ENCODE measurements at regions not wholly inside any gene's neighbourhood (a gene's known extent, or its start where the extent isn't known, plus 50 kb on each side); places are given as distances from the start of the nearest gene placed in this dataset.
"Not testable (repeated sequence)": the region's sequence is repeated elsewhere in the genome, so short reads cannot be mapped to it uniquely, and the experiment has no call there.

DNA sequence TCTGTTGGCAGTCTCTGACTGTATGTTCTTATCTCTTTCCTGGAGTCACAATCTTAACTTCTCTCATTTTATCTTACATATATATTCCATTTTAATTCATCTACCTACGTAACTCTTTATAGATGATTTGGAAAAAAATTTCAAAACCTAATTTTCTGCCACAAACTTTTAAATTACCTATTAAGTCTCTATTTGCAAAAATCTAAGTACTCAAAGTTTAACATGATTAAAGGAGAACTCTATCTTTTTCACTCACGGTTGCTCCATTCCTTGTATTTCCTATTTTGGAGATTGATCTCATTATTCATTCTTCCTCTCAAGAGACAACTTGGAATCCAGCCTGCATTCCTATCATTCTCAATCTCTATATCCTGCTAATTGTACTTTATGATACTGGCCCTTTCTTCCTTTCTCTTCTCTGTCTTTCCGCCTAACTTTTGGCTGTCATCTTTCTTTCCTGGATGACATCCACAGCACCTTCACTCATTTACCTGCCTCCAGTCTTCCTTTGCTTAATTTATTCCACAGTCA is 1071.1 kb upstream of the CITED2 start:
- Mint-ChIP-seq H3K4me3 (no peak overlapping the region), H3K27ac (no peak overlapping the region), H3K36me3 (no peaks in the 10 kb centered on the region), H3K27me3 (no peaks in the 10 kb centered on the region), H3K4me1 (no peaks in the 10 kb centered on the region), H3K9me3 (no peaks in the 10 kb centered on the region)
- no peak for DNase-seq
- ATAC-seq (ENCODE audit: low read depth): no peak
- POLR2A ChIA-PET: no interaction called here

DNA sequence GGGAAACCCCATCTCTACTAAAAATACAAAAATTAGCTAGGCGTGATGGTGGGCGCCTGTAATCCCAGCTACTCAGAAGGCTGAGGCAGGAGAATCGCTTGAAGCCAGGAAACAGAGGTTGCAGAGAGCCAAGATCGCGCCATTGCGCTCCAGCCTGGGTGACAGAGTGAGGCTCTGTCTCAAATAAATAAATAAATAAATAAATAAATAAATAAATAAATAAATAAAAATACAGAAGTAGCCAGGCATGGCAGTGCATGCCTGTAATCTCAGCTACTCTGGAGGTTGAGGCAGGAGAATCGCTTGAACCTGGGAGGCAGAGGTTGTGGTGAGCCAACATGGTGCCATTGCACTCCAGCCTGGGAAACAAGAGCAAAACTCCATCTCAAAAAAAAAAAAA is 1068.7 kb upstream of the CITED2 start:
- ATAC-seq (ENCODE audit: low read depth); DNase-seq; H3K27ac Mint-ChIP-seq; POLR2A ChIA-PET; H3K4me1 Mint-ChIP-seq; H3K27me3 Mint-ChIP-seq; H3K4me3 Mint-ChIP-seq; H3K9me3 Mint-ChIP-seq; H3K36me3 Mint-ChIP-seq: not testable (repeated sequence)

DNA sequence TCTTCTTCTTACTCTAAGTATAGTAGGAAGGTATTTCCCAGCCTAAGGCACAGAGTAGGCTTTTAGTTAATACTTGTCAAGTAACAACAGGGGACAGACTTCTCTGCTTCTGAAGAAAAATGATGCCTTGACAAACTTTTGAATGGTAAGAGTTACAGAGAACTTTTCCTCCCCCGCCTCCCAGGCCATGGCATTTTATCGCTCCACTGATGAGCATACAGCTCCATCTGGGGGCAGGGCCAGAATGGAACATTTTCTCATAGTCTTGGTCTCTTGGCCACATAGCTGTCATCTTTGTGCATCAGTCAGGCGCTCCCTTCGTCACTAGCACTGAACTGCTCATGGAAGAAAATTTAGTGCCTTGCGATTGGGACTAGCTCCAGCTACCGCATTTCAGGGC is 1066.8 kb upstream of the CITED2 start:
- ATAC-seq (ENCODE audit: low read depth) (no peak), DNase-seq (no peak)
- Mint-ChIP-seq H3K36me3 (no peaks in the 10 kb centered on the region), H3K4me3 (no peak overlapping the region), H3K27ac (no peak overlapping the region), H3K27me3 (no peaks in the 10 kb centered on the region), H3K9me3 (no peaks in the 10 kb centered on the region), H3K4me1 (no peaks in the 10 kb centered on the region)
- POLR2A ChIA-PET: no interaction called here

DNA sequence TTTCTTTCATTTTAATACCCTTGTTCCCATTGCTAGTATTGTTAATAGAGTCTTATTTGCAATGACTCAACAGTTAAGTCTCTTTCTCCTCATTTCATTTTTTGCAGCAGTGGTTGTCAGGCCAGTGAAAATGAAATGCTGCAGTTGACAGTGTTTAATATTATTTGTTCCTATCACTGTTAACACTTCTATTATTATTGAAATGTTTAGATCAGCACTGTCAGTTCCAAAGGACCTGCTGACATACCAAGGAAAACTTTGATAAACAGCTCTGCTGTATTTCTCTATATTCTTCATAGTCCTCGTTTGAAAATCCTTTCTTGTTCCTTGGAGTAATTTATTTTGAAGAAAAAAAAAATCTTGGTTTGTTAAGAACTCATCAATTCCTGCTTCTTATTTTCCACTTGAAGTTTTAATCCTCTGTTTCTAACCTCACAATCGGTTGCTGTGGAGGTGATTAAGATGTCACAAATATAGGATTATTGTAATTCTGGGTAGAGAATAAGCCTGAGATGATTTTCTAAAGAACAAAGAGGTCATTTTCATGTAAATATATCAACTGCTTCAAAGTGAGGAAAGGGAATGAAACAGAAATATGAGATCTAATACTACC is 1065.9 kb upstream of the CITED2 start:
- Mint-ChIP-seq H3K36me3 (no peaks in the 10 kb centered on the region), H3K4me1 (no peaks in the 10 kb centered on the region), H3K9me3 (no peaks in the 10 kb centered on the region), H3K27ac (no peak overlapping the region), H3K4me3 (no peak overlapping the region), H3K27me3 (no peaks in the 10 kb centered on the region)
- POLR2A ChIA-PET: no interaction called here
- DNase-seq (no peak), ATAC-seq (ENCODE audit: low read depth) (no peak)

DNA sequence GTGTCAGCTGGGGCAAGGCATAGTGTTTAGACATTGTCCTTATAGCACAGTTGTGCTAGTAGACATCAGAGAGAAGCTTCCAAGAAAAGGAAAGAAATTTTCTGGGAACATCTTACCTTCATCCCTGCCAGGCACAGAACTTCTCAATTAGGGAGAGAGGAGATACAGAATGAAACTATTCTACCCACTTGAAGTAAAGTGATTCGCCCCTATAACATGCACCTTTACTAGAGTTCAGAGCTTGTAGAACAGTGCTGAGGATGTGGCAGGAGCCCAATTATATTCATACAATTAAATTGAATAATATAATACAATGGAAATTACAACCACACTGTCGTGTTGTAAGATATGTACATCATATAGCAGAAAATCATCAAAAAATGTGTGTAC is 1063.9 kb upstream of the CITED2 start:
- no peaks in the 10 kb centered on the region for H3K4me1 Mint-ChIP-seq
- ATAC-seq (ENCODE audit: low read depth): no peak
- H3K27me3 Mint-ChIP-seq: peaks cover 2% of the 10 kb centered on the region
- DNase-seq: no peak
- POLR2A ChIA-PET: no interaction called here
- no peak overlapping the region for H3K27ac Mint-ChIP-seq
- H3K36me3 Mint-ChIP-seq: no peaks in the 10 kb centered on the region
- H3K9me3 Mint-ChIP-seq: peaks cover 3% of the 10 kb centered on the region
- no peak overlapping the region for H3K4me3 Mint-ChIP-seq

DNA sequence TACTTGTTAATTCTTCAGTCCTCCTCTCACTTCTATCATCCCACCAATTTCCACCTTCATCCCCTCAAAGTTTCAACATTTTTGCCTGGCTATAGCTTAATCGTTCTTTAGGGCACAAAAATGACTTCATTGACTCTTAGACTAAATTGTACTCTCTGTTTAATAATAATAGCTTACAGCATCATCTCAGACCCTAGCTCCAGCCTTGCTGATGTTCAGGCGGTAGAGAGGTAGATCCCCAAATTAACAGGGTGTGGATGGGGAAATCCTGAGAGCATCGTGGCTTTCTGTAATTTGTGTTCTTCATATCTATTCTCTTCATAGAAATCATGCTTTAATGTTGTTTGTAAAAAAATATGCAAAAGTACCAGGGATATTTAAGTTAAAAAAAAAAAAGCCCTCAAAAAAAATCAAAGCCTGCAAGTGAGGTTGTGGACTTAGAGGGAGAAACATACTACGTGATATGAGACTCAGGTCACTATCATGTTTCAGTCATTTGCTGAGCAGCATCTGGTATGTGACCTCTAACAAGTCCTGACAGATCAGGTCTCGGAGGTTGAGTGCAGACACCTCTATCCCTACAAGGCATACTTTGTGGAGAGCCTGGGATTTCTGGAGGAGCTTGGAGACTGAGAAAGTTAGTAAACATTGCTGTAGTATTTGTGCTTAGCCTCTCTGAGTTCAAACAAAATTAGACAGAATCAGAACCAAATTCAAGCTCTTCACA is 1063.3 kb upstream of the CITED2 start:
- H3K4me1 Mint-ChIP-seq: no peaks in the 10 kb centered on the region
- H3K27me3 Mint-ChIP-seq: peaks cover 2% of the 10 kb centered on the region
- H3K36me3 Mint-ChIP-seq: no peaks in the 10 kb centered on the region
- H3K4me3 Mint-ChIP-seq: no peak overlapping the region
- peaks cover 3% of the 10 kb centered on the region for H3K9me3 Mint-ChIP-seq
- DNase-seq (no peak), ATAC-seq (ENCODE audit: low read depth) (no peak)
- H3K27ac Mint-ChIP-seq: no peak overlapping the region
- POLR2A ChIA-PET: no interaction called here

DNA sequence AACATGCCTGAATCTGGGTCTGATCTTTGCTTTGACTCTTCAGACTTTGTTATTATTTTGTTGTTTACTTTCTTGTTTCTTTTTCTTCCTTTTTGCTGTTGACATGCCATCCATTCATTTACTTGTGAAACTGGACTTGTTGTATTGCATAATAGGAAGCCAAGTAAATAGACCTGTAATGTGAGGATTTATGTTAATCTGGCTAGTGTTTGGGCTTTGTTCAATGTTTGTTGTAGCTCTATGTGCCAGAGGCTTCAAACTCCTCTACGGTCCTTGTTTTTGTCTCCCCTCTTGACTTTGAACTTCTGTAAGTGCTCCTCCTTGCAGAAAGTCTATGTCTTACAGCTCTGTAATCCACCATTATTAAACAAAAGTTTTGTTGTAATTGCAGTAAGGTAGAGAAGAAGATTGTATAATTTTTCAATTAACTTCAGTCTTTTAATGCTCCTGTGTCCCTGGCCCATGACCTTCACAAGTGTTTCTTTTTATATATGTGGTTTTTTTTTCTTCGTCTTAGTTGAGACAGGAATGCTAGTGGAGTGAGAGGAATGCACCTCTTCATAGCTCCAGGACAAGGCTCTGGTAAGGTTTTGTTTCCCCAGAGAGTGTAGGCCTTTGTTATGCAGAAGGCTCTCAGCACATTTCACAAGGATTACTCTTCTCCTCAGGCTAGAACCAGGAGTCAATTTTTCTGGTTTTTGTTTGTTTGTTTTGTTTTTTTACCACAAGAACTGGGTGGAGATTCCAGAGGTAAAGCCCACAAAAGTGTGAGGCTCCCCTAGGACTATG is 1061.8 kb upstream of the CITED2 start:
- POLR2A ChIA-PET: no interaction called here
- Mint-ChIP-seq H3K27ac (no peak overlapping the region), H3K27me3 (peaks cover 2% of the 10 kb centered on the region), H3K9me3 (peaks cover 3% of the 10 kb centered on the region), H3K4me1 (no peaks in the 10 kb centered on the region), H3K36me3 (no peaks in the 10 kb centered on the region), H3K4me3 (no peak overlapping the region)
- DNase-seq (no peak), ATAC-seq (ENCODE audit: low read depth) (no peak)

DNA sequence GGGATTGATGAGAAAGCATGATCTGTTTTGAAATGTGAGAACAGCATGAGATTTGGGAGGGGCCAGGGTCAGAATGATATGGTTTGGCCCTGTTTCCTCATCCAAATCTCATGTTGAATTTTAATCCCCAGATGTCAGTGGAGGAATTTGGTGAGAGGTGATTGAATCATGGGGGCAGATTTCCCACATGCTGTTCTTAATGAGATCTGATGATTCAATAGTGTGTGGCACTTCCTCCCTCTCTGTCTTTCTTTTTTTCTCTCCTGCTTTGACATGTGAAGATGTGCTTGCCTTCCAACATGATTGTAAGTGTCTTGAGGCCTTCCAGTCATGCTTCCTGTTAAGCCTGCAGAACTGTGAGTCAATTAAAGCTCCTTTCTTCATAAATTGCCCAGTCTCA is 1060.3 kb upstream of the CITED2 start:
- no peak for DNase-seq
- no peak for ATAC-seq (ENCODE audit: low read depth)
- no peak overlapping the region for H3K27ac Mint-ChIP-seq
- POLR2A ChIA-PET: no interaction called here
- H3K27me3 Mint-ChIP-seq: peaks cover 2% of the 10 kb centered on the region
- no peaks in the 10 kb centered on the region for H3K36me3 Mint-ChIP-seq
- no peaks in the 10 kb centered on the region for H3K4me1 Mint-ChIP-seq
- H3K9me3 Mint-ChIP-seq: peaks cover 3% of the 10 kb centered on the region
- H3K4me3 Mint-ChIP-seq: no peak overlapping the region

DNA sequence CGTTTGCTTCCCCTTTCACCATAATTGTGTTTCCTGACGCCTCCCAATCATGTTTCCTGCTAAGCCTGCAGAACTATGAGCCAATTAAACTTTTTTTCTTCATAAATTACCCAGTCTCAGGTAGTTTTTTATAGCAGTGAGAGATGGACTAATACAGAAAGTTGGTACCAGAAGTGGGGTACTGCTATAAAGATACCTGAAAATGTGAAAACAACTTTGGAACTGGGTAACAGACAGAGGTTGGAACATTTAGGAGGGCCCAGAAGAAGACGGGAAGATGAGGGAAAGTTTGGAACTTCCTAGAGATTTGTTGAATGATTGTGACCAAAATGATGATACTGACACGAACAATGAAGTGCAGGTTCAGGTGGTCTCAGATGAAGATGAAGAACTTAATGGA is 1058.6 kb upstream of the CITED2 start:
- H3K4me3 Mint-ChIP-seq: no peak overlapping the region
- DNase-seq: no peak
- POLR2A ChIA-PET: no interaction called here
- peaks cover 2% of the 10 kb centered on the region for H3K27me3 Mint-ChIP-seq
- peaks cover 3% of the 10 kb centered on the region for H3K9me3 Mint-ChIP-seq
- H3K4me1 Mint-ChIP-seq: no peaks in the 10 kb centered on the region
- H3K36me3 Mint-ChIP-seq: no peaks in the 10 kb centered on the region
- ATAC-seq (ENCODE audit: low read depth): no peak
- no peak overlapping the region for H3K27ac Mint-ChIP-seq

DNA sequence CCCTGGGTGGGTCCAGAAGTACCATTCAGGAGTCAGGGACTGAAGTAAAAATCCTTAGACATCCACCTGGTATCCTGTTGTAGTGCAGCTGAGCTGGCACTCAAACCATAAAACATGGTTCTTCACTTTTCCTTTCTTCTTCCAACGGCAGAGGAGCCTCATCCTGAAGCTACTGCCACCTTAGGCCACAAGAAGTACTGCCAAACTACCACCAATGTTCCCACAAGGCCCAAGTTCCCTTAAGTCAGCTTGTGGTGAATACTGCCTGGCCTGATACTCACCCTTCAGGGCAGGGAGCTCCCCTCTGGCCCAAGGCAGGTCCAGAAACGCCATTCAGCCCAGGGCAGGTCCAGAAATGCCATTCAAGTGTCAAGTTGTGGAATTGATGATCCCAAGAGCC is 1053.4 kb upstream of the CITED2 start:
- ATAC-seq (ENCODE audit: low read depth): no peak
- no peak for DNase-seq
- Mint-ChIP-seq H3K36me3 (no peaks in the 10 kb centered on the region), H3K4me1 (no peaks in the 10 kb centered on the region), H3K9me3 (no peaks in the 10 kb centered on the region), H3K4me3 (no peak overlapping the region), H3K27me3 (peaks cover 2% of the 10 kb centered on the region), H3K27ac (no peak overlapping the region)
- POLR2A ChIA-PET: no interaction called here

DNA sequence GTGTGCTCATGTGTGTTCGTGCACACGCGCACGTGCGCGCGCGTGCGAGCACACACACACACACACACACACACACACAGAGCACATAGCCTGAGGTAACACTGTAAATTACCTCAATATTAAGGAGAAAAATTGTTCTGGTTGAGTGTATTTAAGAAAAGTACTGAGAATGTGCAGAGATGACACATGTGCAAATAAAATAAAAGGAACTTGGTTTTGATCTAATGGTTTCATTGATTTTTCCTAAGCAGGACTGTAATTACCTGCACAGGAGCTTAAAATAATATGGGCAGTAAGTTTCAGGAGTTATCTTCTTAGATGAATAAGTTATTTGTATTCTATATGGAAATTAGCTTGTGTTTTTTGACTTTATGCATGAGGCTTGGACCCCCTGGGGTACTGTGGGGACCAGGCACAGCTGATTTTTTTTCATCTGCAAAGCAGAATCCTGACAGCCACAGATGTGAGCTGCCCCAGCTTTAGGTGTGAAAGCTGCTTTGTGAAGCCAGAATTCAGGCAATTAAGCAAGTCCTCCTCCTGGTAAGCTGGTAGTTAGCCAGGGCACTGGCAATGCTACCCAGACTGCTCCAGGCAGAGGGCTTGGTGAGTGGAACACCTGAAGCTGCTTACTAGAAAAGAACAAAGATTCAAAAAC is 1040.6 kb upstream of the CITED2 start:
- H3K36me3 Mint-ChIP-seq: no peaks in the 10 kb centered on the region
- no peak for ATAC-seq (ENCODE audit: low read depth)
- no peaks in the 10 kb centered on the region for H3K4me1 Mint-ChIP-seq
- no peak overlapping the region for H3K4me3 Mint-ChIP-seq
- H3K27me3 Mint-ChIP-seq: no peaks in the 10 kb centered on the region
- no peak for DNase-seq
- POLR2A ChIA-PET: no interaction called here
- no peak overlapping the region for H3K27ac Mint-ChIP-seq
- H3K9me3 Mint-ChIP-seq: peaks cover 2% of the 10 kb centered on the region

DNA sequence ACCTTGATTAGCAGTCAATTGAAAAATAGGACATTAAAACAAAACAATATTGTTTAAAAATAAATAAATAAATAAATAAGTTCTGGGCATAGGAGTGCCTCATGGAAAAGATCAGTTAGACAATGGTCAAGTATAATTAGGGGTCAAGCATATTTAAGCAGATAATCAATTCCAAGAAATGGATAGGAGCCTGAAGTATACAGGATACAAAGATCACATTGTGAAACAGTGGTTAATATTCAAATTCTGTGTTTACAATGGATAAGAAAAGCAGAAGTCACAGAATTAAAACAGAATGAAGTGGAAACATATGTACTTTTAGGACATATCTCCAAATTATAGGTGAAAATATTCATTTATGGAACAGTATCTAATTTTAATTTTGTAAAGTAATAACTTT is 1028.6 kb upstream of the CITED2 start:
- Mint-ChIP-seq H3K27me3 (peaks cover 3% of the 10 kb centered on the region), H3K4me3 (no peak overlapping the region), H3K27ac (no peak overlapping the region), H3K9me3 (no peaks in the 10 kb centered on the region), H3K36me3 (no peaks in the 10 kb centered on the region), H3K4me1 (no peaks in the 10 kb centered on the region)
- no peak for ATAC-seq (ENCODE audit: low read depth)
- POLR2A ChIA-PET: no interaction called here
- DNase-seq: no peak

DNA sequence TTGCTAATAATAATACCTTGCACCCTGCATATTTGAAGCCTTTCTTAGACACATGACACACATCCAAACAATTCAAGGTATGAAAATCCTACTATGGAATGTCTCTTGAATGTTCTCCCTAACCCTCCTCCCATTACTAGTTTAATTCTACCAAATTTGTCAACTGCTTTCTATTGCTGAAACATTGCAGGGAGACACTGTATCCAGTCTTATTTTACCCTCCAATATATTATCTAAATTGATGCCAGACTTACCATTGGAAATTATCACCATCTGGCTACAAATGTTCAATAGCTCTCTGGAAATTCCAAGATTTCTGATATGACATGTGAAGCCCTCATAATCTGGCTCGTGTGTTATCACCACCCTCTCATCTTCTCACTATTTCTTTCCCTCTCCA is 1027.3 kb upstream of the CITED2 start:
- no peaks in the 10 kb centered on the region for H3K4me1 Mint-ChIP-seq
- H3K27me3 Mint-ChIP-seq: peaks cover 3% of the 10 kb centered on the region
- no peak overlapping the region for H3K27ac Mint-ChIP-seq
- no peak overlapping the region for H3K4me3 Mint-ChIP-seq
- no peaks in the 10 kb centered on the region for H3K36me3 Mint-ChIP-seq
- DNase-seq (no peak), ATAC-seq (ENCODE audit: low read depth) (no peak)
- H3K9me3 Mint-ChIP-seq: no peaks in the 10 kb centered on the region
- POLR2A ChIA-PET: no interaction called here

All from activated naive CD8-positive, alpha-beta T cell treated with anti-CD3 and anti-CD28 coated beads, Interleukin-2, amount 10 ng/mL, durations not matched to agents 7 days and 5 days (primary cell).